HEK293 (cell line): ENCODE measurements at regions not wholly inside any gene's neighbourhood (a gene's known extent, or its start where the extent isn't known, plus 50 kb on each side); places are given as distances from the start of the nearest gene placed in this dataset.

Experiments used
- CTCF ChIA-PET: fragments of 350-600 bp; formaldehyde crosslinking; extraction: SDS; loops from one replicate; lab custom pipeline; 2021; ENCODE audit warnings: antibody characterized with exemption; lab: Yijun Ruan, JAX
- POLR2A ChIA-PET: fragments of 300-600 bp; formaldehyde crosslinking; extraction: SDS; loops from one replicate; lab custom pipeline; 2020; ENCODE audit warnings: antibody characterized with exemption, inconsistent platforms; lab: Yijun Ruan, JAX
- H3K27ac ChIP-seq: fragments of 200-500 bp; sonication (Bioruptor generic); 2 replicates; pipeline ENCODE4 v1.5.1; 2014; ENCODE audit warnings: low read depth, low read length, control low read depth, inconsistent platforms; ENCODE audit errors: extremely low read depth
- H3K36me3 ChIP-seq, 2 experiments: fragments of 200-500 bp in 1 of 2; sonication (Bioruptor generic) in 1 of 2; 1 replicate in 1 of 2; 2 replicates in 1 of 2; pipeline ENCODE4 v1.5.1; 2014 to 2017; ENCODE audit warnings: inconsistent platforms in 2 of 2, low read length in 2 of 2; ENCODE audit not compliant: control insufficient read depth in 2 of 2, insufficient read depth in 1 of 2
- H3K4me1 ChIP-seq: fragments of 200-500 bp; sonication (Bioruptor generic); 2 replicates; pipeline ENCODE4 v1.5.1; 2014; ENCODE audit warnings: mild to moderate bottlenecking, low read length, inconsistent platforms; ENCODE audit not compliant: control insufficient read depth, insufficient read depth
- H3K4me3 ChIP-seq: 2 replicates; pipeline ENCODE4 v1.5.1; 2011; ENCODE audit warnings: low read depth, mild to moderate bottlenecking, control low read depth, low read length, moderate library complexity
- H3K9me3 ChIP-seq: fragments of 200-500 bp; sonication (Bioruptor generic); 2 replicates; pipeline ENCODE4 v1.5.1; 2014; ENCODE audit warnings: low read depth, low read length, inconsistent platforms; ENCODE audit not compliant: control insufficient read depth, insufficient read depth
- BCL11A ChIP-seq: fragments of 450-650 bp; formaldehyde crosslinking; IDR thresholded peaks from 2 replicates; pipeline ENCODE4 v1.5.1; 2016; ENCODE audit warnings: low read depth, missing biosample characterization, missing genetic modification characterization
- ZNF184 ChIP-seq: fragments of 450-650 bp; IDR thresholded peaks from 2 replicates; pipeline ENCODE4 v1.5.1; 2018; ENCODE audit warnings: missing biosample characterization, mild to moderate bottlenecking, missing genetic modification characterization
- ZNF202 ChIP-seq: fragments of 450-650 bp; formaldehyde crosslinking; IDR thresholded peaks from 2 replicates; pipeline ENCODE4 v1.5.1; 2016; ENCODE audit warnings: missing biosample characterization, missing genetic modification characterization, borderline replicate concordance
- ZNF350 ChIP-seq: fragments of 450-650 bp; formaldehyde crosslinking; IDR thresholded peaks from 2 replicates; pipeline ENCODE4 v1.5.0; 2017; ENCODE audit warnings: missing biosample characterization, mild to moderate bottlenecking, missing genetic modification characterization
- ZNF600 ChIP-seq: fragments of 450-650 bp; formaldehyde crosslinking; IDR thresholded peaks from 2 replicates; pipeline ENCODE4 v1.5.1; 2016; ENCODE audit warnings: missing biosample characterization, missing genetic modification characterization
- ZNF664 ChIP-seq: fragments of 450-650 bp; formaldehyde crosslinking; IDR thresholded peaks from 2 replicates; pipeline ENCODE4 v1.5.1; 2016; ENCODE audit warnings: missing biosample characterization, missing genetic modification characterization
- ZNF837 ChIP-seq: fragments of 450-650 bp; formaldehyde crosslinking; IDR thresholded peaks from 2 replicates; pipeline ENCODE4 v1.5.1; 2016; ENCODE audit warnings: missing biosample characterization, missing genetic modification characterization
- ZNF843 ChIP-seq: fragments of 450-650 bp; formaldehyde crosslinking; IDR thresholded peaks from 2 replicates; pipeline ENCODE4 v1.5.1; 2016; ENCODE audit warnings: missing biosample characterization, missing genetic modification characterization
- TF ChIP-seq, protein P1 (sequence below): fragments of 450-650 bp; IDR thresholded peaks from 2 replicates; pipeline ENCODE4 v1.5.1; 2018; ENCODE audit warnings: missing biosample characterization, mild to moderate bottlenecking, missing genetic modification characterization
- TF ChIP-seq, protein P2 (sequence below): fragments of 450-650 bp; formaldehyde crosslinking; IDR thresholded peaks from 2 replicates; pipeline ENCODE4 v1.5.1; 2017; ENCODE audit warnings: missing biosample characterization, missing genetic modification characterization
- TF ChIP-seq, protein P3 (sequence below): fragments of 450-650 bp; formaldehyde crosslinking; conservative IDR thresholded peaks from 2 replicates; pipeline ENCODE4 v1.5.1; 2016; ENCODE audit warnings: low read depth, missing biosample characterization, missing genetic modification characterization
- TF ChIP-seq, protein P4 (sequence below): fragments of 450-650 bp; formaldehyde crosslinking; IDR thresholded peaks from 2 replicates; pipeline ENCODE4 v1.5.1; 2016; ENCODE audit warnings: missing biosample characterization, missing genetic modification characterization, low read depth

DNA sequence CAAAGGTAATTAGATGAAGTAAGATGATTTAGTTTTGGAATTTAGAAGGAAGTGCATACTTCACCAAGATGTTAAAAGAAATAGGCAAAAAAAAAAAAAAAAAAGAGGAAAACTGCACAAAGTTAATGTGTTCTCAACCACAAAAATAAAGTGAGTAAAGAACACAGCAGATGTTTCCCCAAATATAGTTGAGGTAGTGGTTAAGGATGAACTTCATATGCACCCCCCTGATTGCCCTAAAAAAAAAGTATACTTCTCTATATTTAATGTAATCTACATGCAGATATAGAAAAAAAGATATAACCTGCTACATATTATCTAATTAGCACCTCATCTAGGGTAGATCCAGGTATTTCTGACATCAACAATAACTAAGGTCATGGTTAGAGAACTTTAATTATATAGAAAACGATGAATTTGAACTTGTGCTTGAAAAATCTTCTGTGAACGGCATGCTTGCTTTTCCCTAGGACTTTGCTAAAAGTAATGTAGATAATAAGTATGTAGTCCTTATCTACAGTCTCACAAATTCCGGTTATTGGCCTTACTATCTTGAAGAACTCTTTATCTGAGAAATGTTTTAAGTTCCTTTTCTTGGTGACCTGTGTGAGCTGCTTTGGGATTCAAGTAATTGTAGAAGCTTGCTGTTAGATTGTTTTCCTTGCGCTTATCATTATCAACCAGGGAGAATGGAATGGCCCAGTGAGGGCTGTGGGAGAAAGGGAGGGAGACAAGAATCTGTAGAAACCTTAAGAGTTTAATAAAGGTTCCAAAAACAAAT is 70.1 kb upstream of the LRRC7 start (continued):
- TF ChIP-seq ZNF202 (tag by site-specific recombination) (no peak), BCL11A (tag by site-specific recombination) (no peak), ZNF600 (tag by site-specific recombination) (no peak), ZNF664 (tag by site-specific recombination) (no peak), ZNF843 (tag by site-specific recombination) (no peak), ZNF184 (tag by site-specific recombination) (no peak)
- TF ChIP-seq, protein P1, sequence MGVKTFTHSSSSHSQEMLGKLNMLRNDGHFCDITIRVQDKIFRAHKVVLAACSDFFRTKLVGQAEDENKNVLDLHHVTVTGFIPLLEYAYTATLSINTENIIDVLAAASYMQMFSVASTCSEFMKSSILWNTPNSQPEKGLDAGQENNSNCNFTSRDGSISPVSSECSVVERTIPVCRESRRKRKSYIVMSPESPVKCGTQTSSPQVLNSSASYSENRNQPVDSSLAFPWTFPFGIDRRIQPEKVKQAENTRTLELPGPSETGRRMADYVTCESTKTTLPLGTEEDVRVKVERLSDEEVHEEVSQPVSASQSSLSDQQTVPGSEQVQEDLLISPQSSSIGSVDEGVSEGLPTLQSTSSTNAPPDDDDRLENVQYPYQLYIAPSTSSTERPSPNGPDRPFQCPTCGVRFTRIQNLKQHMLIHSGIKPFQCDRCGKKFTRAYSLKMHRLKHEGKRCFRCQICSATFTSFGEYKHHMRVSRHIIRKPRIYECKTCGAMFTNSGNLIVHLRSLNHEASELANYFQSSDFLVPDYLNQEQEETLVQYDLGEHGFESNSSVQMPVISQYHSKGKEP (tag by site-specific recombination): no peak
- TF ChIP-seq, protein P2, sequence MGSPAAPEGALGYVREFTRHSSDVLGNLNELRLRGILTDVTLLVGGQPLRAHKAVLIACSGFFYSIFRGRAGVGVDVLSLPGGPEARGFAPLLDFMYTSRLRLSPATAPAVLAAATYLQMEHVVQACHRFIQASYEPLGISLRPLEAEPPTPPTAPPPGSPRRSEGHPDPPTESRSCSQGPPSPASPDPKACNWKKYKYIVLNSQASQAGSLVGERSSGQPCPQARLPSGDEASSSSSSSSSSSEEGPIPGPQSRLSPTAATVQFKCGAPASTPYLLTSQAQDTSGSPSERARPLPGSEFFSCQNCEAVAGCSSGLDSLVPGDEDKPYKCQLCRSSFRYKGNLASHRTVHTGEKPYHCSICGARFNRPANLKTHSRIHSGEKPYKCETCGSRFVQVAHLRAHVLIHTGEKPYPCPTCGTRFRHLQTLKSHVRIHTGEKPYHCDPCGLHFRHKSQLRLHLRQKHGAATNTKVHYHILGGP (tag by site-specific recombination): no peak
- TF ChIP-seq, protein P3, sequence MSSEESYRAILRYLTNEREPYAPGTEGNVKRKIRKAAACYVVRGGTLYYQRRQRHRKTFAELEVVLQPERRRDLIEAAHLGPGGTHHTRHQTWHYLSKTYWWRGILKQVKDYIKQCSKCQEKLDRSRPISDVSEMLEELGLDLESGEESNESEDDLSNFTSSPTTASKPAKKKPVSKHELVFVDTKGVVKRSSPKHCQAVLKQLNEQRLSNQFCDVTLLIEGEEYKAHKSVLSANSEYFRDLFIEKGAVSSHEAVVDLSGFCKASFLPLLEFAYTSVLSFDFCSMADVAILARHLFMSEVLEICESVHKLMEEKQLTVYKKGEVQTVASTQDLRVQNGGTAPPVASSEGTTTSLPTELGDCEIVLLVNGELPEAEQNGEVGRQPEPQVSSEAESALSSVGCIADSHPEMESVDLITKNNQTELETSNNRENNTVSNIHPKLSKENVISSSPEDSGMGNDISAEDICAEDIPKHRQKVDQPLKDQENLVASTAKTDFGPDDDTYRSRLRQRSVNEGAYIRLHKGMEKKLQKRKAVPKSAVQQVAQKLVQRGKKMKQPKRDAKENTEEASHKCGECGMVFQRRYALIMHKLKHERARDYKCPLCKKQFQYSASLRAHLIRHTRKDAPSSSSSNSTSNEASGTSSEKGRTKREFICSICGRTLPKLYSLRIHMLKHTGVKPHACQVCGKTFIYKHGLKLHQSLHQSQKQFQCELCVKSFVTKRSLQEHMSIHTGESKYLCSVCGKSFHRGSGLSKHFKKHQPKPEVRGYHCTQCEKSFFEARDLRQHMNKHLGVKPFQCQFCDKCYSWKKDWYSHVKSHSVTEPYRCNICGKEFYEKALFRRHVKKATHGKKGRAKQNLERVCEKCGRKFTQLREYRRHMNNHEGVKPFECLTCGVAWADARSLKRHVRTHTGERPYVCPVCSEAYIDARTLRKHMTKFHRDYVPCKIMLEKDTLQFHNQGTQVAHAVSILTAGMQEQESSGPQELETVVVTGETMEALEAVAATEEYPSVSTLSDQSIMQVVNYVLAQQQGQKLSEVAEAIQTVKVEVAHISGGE (tag by site-specific recombination): no peak

DNA sequence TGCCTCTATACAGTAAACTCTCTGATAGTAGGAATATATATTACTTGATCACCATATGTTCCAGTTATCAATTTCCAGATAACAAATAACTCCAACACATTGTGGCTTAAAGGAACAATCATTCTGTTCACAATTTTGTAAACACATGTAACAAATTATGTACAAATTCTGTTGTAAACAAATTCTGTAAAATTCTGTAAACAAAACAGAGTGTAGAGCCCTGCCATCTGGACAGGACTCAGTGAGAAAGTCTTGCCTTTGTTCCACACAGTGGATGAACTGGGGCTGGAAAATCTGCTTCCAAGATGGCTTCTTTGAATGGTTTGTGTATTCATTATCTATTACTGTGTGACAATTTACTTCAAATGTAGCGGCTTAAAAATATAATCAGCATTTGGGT is 69.0 kb upstream of the LRRC7 start:
- Histone ChIP-seq H3K4me3 (no peak overlapping the region), H3K36me3 (no peaks in the 10 kb centered on the region), H3K4me1 (no peaks in the 10 kb centered on the region), H3K9me3 (no peaks in the 10 kb centered on the region), H3K27ac (no peak overlapping the region)
- ChIA-PET POLR2A (no interaction called here), CTCF (no interaction called here)
- TF ChIP-seq ZNF350 (tag by site-specific recombination) (no peak), ZNF837 (tag by site-specific recombination) (no peak)

DNA sequence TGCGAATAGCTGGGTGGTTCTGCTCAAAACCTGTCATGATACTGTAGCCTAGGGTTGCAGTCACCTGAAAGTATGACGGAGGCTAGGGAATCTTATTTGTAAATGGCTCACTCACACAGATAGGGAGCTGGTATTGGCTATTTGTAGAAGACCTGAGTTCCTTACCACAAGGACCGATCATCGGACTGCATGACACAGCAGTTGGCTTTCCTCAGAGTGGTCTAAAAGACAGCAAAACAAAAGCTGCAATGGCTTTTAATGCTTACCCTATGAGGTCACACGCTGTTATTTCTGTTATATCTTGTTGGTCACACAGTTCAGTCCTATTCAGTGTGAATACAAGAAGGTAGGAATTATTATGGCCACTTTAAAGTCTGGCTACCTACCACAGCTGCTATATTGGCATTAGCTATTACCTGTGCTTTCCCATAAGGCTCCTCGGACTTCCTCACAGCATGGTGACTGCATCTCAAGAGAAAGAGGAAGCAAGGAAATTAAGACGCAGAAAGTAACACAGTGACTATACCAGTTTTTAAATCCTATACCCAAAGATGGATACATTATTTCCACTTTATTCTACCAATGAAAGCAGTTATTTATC is 68.4 kb upstream of the LRRC7 start:
- TF ChIP-seq, protein P4, sequence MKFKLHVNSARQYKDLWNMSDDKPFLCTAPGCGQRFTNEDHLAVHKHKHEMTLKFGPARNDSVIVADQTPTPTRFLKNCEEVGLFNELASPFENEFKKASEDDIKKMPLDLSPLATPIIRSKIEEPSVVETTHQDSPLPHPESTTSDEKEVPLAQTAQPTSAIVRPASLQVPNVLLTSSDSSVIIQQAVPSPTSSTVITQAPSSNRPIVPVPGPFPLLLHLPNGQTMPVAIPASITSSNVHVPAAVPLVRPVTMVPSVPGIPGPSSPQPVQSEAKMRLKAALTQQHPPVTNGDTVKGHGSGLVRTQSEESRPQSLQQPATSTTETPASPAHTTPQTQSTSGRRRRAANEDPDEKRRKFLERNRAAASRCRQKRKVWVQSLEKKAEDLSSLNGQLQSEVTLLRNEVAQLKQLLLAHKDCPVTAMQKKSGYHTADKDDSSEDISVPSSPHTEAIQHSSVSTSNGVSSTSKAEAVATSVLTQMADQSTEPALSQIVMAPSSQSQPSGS: no peak
- POLR2A ChIA-PET: no interaction called here
- Histone ChIP-seq H3K27ac (no peak overlapping the region), H3K4me3 (no peak overlapping the region), H3K4me1 (no peaks in the 10 kb centered on the region), H3K36me3 (no peaks in the 10 kb centered on the region), H3K9me3 (no peaks in the 10 kb centered on the region)
- CTCF ChIA-PET: interaction anchor here (0.6 kb wide), 1 partner anchor 251 kb away, joined by 3 read pairs; no protein-coding TSS in a partner anchor
